Gastroesophageal sphincter (tissue), 3 donors: ENCODE measurements at regions not wholly inside any gene's neighbourhood (a gene's known extent, or its start where the extent isn't known, plus 50 kb on each side); places are given as distances from the start of the nearest gene placed in this dataset.

ENCODE experiments used
- CTCF ChIP-seq, 4 experiments: fragments of 200-600 bp in 2 of 4; fragments of 450-650 bp in 2 of 4; sonication (generic) in 1 of 4; IDR thresholded peaks; one replicate each; pipeline ENCODE4 v1.5.1; 2017 to 2019; ENCODE audit warnings: antibody characterized with exemption in 4 of 4, mild to moderate bottlenecking in 2 of 4, moderate library complexity in 2 of 4
- POLR2A ChIP-seq, 2 donors: fragments of 450-650 bp; IDR thresholded peaks; one replicate each; pipeline ENCODE4 v1.6.1; 2017; ENCODE audit warnings: antibody characterized with exemption in 2 of 2, mild to moderate bottlenecking in 2 of 2, moderate library complexity in 1 of 2
- POLR2AphosphoS5 ChIP-seq: sonication (generic); formaldehyde crosslinking; IDR thresholded peaks from one replicate; pipeline ENCODE4 v1.6.1; 2017; ENCODE audit warnings: antibody characterized with exemption

DNA sequence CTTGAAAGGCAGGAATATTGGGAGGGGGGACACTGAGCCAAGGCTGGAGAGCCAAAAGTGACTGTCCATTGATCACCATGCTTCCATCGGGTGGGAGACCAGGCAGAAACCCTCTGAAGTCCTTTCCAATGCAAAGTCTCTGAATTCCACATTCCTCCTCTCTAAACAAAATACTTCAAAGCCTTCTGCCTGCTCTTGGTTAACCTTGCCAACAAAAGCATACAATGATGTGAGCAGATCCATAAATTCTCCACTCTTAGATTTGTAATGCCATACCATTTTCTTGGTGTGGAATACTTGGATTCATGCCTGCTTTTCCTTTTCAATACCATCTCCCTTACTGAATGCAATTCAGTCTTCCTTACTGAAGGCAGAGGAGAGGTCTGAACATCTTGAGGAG, 74.1 kb upstream of the FAM9B start:
- no peak for TF ChIP-seq CTCF (IDR thresholded peaks at IDR 0.05)
- TF ChIP-seq POLR2A (IDR thresholded peaks at IDR 0.05): no peak
- no peak for TF ChIP-seq POLR2AphosphoS5
